Hepatocyte (in vitro differentiated cells): ENCODE measurements at regions not wholly inside any gene's neighbourhood (a gene's known extent, or its start where the extent isn't known, plus 50 kb on each side); places are given as distances from the start of the nearest gene placed in this dataset.

ENCODE experiments used
- DNase-seq: peaks from one replicate; pipeline ENCODE4 v3.0.0-alpha.2; 2016; ENCODE audit warnings: low spot score
- H2AFZ ChIP-seq: fragments of 200-600 bp; sonication (generic); 2 replicates; pipeline ENCODE4 v1.6.0; 2016; ENCODE audit warnings: antibody characterized with exemption, mild to moderate bottlenecking
- H3K27ac ChIP-seq: fragments of 200-600 bp; sonication (generic); 2 replicates; pipeline ENCODE4 v1.5.1; 2016; ENCODE audit warnings: mild to moderate bottlenecking
- H3K27me3 ChIP-seq: fragments of 200-600 bp; sonication (generic); 2 replicates; pipeline ENCODE4 v1.6.1; 2016
- H3K36me3 ChIP-seq: fragments of 200-600 bp; sonication (generic); replicated peaks from 2 replicates; pipeline ENCODE4 v1.5.1; 2016; ENCODE audit warnings: low read depth; ENCODE audit not compliant: insufficient read depth
- H3K4me1 ChIP-seq: fragments of 200-600 bp; sonication (generic); 2 replicates; pipeline ENCODE4 v1.5.1; 2016; ENCODE audit warnings: mild to moderate bottlenecking, moderate library complexity; ENCODE audit not compliant: insufficient read depth
- H3K4me2 ChIP-seq: fragments of 200-600 bp; sonication (generic); 2 replicates; pipeline ENCODE4 v1.6.0; 2016
- H3K4me3 ChIP-seq: fragments of 200-600 bp; sonication (generic); 2 replicates; pipeline ENCODE4 v1.5.1; 2016; ENCODE audit warnings: mild to moderate bottlenecking
- H3K79me2 ChIP-seq: fragments of 200-600 bp; sonication (generic); 2 replicates; pipeline ENCODE4 v1.6.0; 2017; ENCODE audit warnings: mild to moderate bottlenecking
- H3K9me2 ChIP-seq: fragments of 200-600 bp; sonication (generic); replicated peaks from 2 replicates; pipeline ENCODE4 v1.6.0; 2017; ENCODE audit warnings: mild to moderate bottlenecking; ENCODE audit not compliant: insufficient read depth
- H3K9me3 ChIP-seq: fragments of 200-600 bp; sonication (generic); 2 replicates; pipeline ENCODE4 v1.5.1; 2016; ENCODE audit warnings: low read depth, mild to moderate bottlenecking
- H4K20me1 ChIP-seq: fragments of 200-600 bp; sonication (generic); 2 replicates; pipeline ENCODE4 v1.6.0; 2016; ENCODE audit warnings: mild to moderate bottlenecking; ENCODE audit not compliant: insufficient read depth, poor library complexity, severe bottlenecking
- CTCF ChIP-seq: fragments of 200-600 bp; sonication (generic); IDR thresholded peaks from 2 replicates; pipeline ENCODE4 v1.5.1; 2016; ENCODE audit warnings: antibody characterized with exemption, mild to moderate bottlenecking; ENCODE audit not compliant: poor library complexity
- EZH2 ChIP-seq: fragments of 200-600 bp; sonication (generic); IDR thresholded peaks from 2 replicates; pipeline ENCODE4 v1.6.1; 2016; ENCODE audit warnings: antibody characterized with exemption, mild to moderate bottlenecking, borderline replicate concordance
- EZH2phosphoT487 ChIP-seq: fragments of 200-600 bp; sonication (generic); IDR thresholded peaks from one replicate; pipeline ENCODE4 v1.6.1; 2018; ENCODE audit warnings: antibody characterized with exemption, mild to moderate bottlenecking, low read depth, moderate library complexity; ENCODE audit not compliant: unreplicated experiment, severe bottlenecking
- WGBS: methylation state at CpG from one replicate; pipeline ENCODE4 v1.1.6; 2016; ENCODE audit warnings: low lambda C conversion rate; ENCODE audit errors: missing lambda C conversion rate; 5-methylcytosine and 5-hydroxymethylcytosine counted together

- TF ChIP-seq EZH2phosphoT487 (no peak), CTCF (no peak), EZH2 (no peak)
- no peak overlapping the region for H3K4me2 ChIP-seq
Measured at GRCh38 chr5:61790678-61791077, 458.6 kb downstream of the ZSWIM6 start.

GRCh38 chr5:61796773-61797172 lies 464.7 kb downstream of the ZSWIM6 start:
- no peak for DNase-seq
- no peaks in the 10 kb centered on the region for H3K9me3 ChIP-seq
- H4K20me1 ChIP-seq, result no peaks in the 10 kb centered on the region
- no peaks in the 10 kb centered on the region for H3K27me3 ChIP-seq
- no peak overlapping the region for H3K4me3 ChIP-seq
- no peaks in the 10 kb centered on the region for H3K4me1 ChIP-seq
- TF ChIP-seq CTCF (no peak), EZH2 (no peak), EZH2phosphoT487 (no peak)
- no peak overlapping the region for H3K4me2 ChIP-seq
- H3K9me2 ChIP-seq, result no peaks in the 10 kb centered on the region
- no peak overlapping the region for H3K27ac ChIP-seq
- no peaks in the 10 kb centered on the region for H3K36me3 ChIP-seq
- no peaks in the 10 kb centered on the region for H3K79me2 ChIP-seq
- 83% methylated on average over 4 of the region's 4 CpGs for WGBS
- H2AFZ ChIP-seq, result no peak overlapping the region

More at GRCh38 chr5:61790678-61791077, 458.6 kb downstream of the ZSWIM6 start:
- Histone ChIP-seq H3K27me3 (no peaks in the 10 kb centered on the region), H3K4me3 (no peak overlapping the region), H3K9me3 (no peaks in the 10 kb centered on the region), H4K20me1 (no peaks in the 10 kb centered on the region), H3K4me1 (peaks cover 5% of the 10 kb centered on the region), H3K9me2 (no peaks in the 10 kb centered on the region), H3K36me3 (no peaks in the 10 kb centered on the region), H2AFZ (no peak overlapping the region), H3K27ac (peak overlapping the region; percentile 80), H3K79me2 (no peaks in the 10 kb centered on the region)
- 77% methylated on average over 2 of the region's 2 CpGs for WGBS
- DNase-seq, result peak; percentile 81

GRCh38 chr5:61800450-61800849 lies 468.4 kb downstream of the ZSWIM6 start:
- TF ChIP-seq EZH2phosphoT487 (no peak), EZH2 (no peak), CTCF (no peak)
- H3K27me3 ChIP-seq, result no peaks in the 10 kb centered on the region
- H3K27ac ChIP-seq, result no peak overlapping the region
- H3K79me2 ChIP-seq, result no peaks in the 10 kb centered on the region
- WGBS, result 83% methylated on average over 4 of the region's 4 CpGs
- H3K9me3 ChIP-seq, result no peaks in the 10 kb centered on the region
- no peak overlapping the region for H3K4me2 ChIP-seq
- no peak overlapping the region for H2AFZ ChIP-seq
- H3K9me2 ChIP-seq, result no peaks in the 10 kb centered on the region
- H4K20me1 ChIP-seq, result no peaks in the 10 kb centered on the region
- no peak for DNase-seq
- peaks cover 3% of the 10 kb centered on the region for H3K4me1 ChIP-seq
- H3K4me3 ChIP-seq, result no peak overlapping the region
- no peaks in the 10 kb centered on the region for H3K36me3 ChIP-seq

GRCh38 chr5:61801174-61801573 lies 469.1 kb downstream of the ZSWIM6 start:
- no peaks in the 10 kb centered on the region for H3K79me2 ChIP-seq
- no peaks in the 10 kb centered on the region for H4K20me1 ChIP-seq
- H3K4me2 ChIP-seq, result no peak overlapping the region
- no peak overlapping the region for H3K27ac ChIP-seq
- no peaks in the 10 kb centered on the region for H3K27me3 ChIP-seq
- no peak overlapping the region for H3K4me3 ChIP-seq
- no peak for DNase-seq
- H3K9me2 ChIP-seq, result no peaks in the 10 kb centered on the region
- H3K36me3 ChIP-seq, result no peaks in the 10 kb centered on the region
- no peaks in the 10 kb centered on the region for H3K9me3 ChIP-seq
- no peak overlapping the region for H2AFZ ChIP-seq
- peaks cover 6% of the 10 kb centered on the region for H3K4me1 ChIP-seq
- WGBS, result 63% methylated on average over 4 of the region's 4 CpGs
- TF ChIP-seq EZH2, result no peak
- TF ChIP-seq CTCF, result no peak
- TF ChIP-seq EZH2phosphoT487, result no peak
